Keratinocyte (primary cell): ENCODE measurements at regions not wholly inside any gene's neighbourhood (a gene's known extent, or its start where the extent isn't known, plus 50 kb on each side); places are given as distances from the start of the nearest gene placed in this dataset.

Source experiments
- DNase-seq: peaks from one replicate; pipeline ENCODE4 v3.0.0-alpha.2; 2011; ENCODE audit warnings: low read depth, missing footprints, low spot score
- FAIRE-seq: peaks from 2 replicates; lab custom pipeline; 2011; peaks lifted over from hg19 to GRCh38; lab: Jason Lieb, UNC
- H2AFZ ChIP-seq: 2 replicates; pipeline ENCODE4 v1.6.0; 2012; ENCODE audit warnings: low read length, control low read depth, inconsistent platforms; ENCODE audit not compliant: control insufficient read depth
- H3K27ac ChIP-seq: 2 replicates; pipeline ENCODE4 v1.5.1; 2011; ENCODE audit warnings: low read length; ENCODE audit not compliant: control insufficient read depth, insufficient read depth
- H3K27me3 ChIP-seq: 3 replicates; pipeline ENCODE4 v1.6.0; 2011; ENCODE audit warnings: low read length; ENCODE audit not compliant: control insufficient read depth, insufficient read depth; ENCODE audit errors: extremely low read depth
- H3K36me3 ChIP-seq, 2 experiments: 2 replicates in 1 of 2; 3 replicates in 1 of 2; pipeline ENCODE4 v1.5.1; 2011; ENCODE audit warnings: low read length in 2 of 2, mild to moderate bottlenecking in 1 of 2; ENCODE audit not compliant: control insufficient read depth in 2 of 2, insufficient read depth in 2 of 2; ENCODE audit errors: extremely low read depth in 1 of 2
- H3K4me1 ChIP-seq: 3 replicates; pipeline ENCODE4 v1.5.1; 2011; ENCODE audit warnings: low read length; ENCODE audit not compliant: control insufficient read depth, insufficient read depth; ENCODE audit errors: extremely low read depth
- H3K4me2 ChIP-seq: 3 replicates; pipeline ENCODE4 v1.6.0; 2011; ENCODE audit warnings: low read depth, low read length; ENCODE audit not compliant: control insufficient read depth, insufficient read depth; ENCODE audit errors: extremely low read depth
- H3K4me3 ChIP-seq, 3 experiments: fragments of 200-600 bp in 1 of 3; sonication (generic) in 1 of 3; 2 replicates in 2 of 3; 3 replicates in 1 of 3; pipeline ENCODE4 v1.5.1; 2011 to 2016; ENCODE audit warnings: low read length in 3 of 3, mild to moderate bottlenecking in 3 of 3, control low read depth in 2 of 3, inconsistent platforms in 1 of 3, low read depth in 1 of 3, mixed read lengths in 1 of 3, mixed run types in 1 of 3, moderate library complexity in 1 of 3; ENCODE audit not compliant: control insufficient read depth in 2 of 3, insufficient read depth in 2 of 3; ENCODE audit errors: extremely low read depth in 1 of 3
- H3K79me2 ChIP-seq: 2 replicates; pipeline ENCODE4 v1.6.0; 2012; ENCODE audit warnings: low read length; ENCODE audit not compliant: control insufficient read depth, insufficient read depth
- H3K9ac ChIP-seq: 3 replicates; pipeline ENCODE4 v1.6.0; 2011; ENCODE audit warnings: low read length; ENCODE audit not compliant: control insufficient read depth, insufficient read depth; ENCODE audit errors: extremely low read depth
- H3K9me1 ChIP-seq: 3 replicates; pipeline ENCODE4 v1.6.0; 2011; ENCODE audit warnings: low read length; ENCODE audit not compliant: control insufficient read depth, insufficient read depth; ENCODE audit errors: extremely low read depth
- H3K9me3 ChIP-seq: 2 replicates; pipeline ENCODE4 v1.5.1; 2012; ENCODE audit warnings: low read depth, low read length; ENCODE audit not compliant: control insufficient read depth
- H4K20me1 ChIP-seq: 3 replicates; pipeline ENCODE4 v1.6.0; 2011; ENCODE audit warnings: low read length; ENCODE audit not compliant: control insufficient read depth, insufficient read depth; ENCODE audit errors: extremely low read depth
- EZH2 ChIP-seq: IDR thresholded peaks from one replicate; pipeline ENCODE4 v1.6.1; 2012; ENCODE audit warnings: inconsistent platforms, mild to moderate bottlenecking, low read length, moderate library complexity
- dilution Hi-C: fragments of 300-500 bp; cut with MboI; formaldehyde crosslinking; loops from one replicate; pipeline ENCODE4 v1.7.0; 2020; ENCODE audit warnings: low sequenced_read_pairs; ENCODE audit not compliant: extremely low pct_ligation_motif_present
- TF ChIP-seq, protein P1 (sequence below), 3 experiments: IDR thresholded peaks in 1 of 3; conservative IDR thresholded peaks in 1 of 3; optimal IDR thresholded peaks in 1 of 3; 2 replicates in 2 of 3; 3 replicates in 1 of 3; pipeline versions ENCODE3 to v1.5.1; 2011; ENCODE audit warnings: low read length in 3 of 3, mild to moderate bottlenecking in 3 of 3, moderate library complexity in 2 of 3, control low read depth in 1 of 3, inconsistent platforms in 1 of 3; ENCODE audit not compliant: insufficient read depth in 2 of 3; ENCODE audit errors: extremely low read depth in 1 of 3

DNA sequence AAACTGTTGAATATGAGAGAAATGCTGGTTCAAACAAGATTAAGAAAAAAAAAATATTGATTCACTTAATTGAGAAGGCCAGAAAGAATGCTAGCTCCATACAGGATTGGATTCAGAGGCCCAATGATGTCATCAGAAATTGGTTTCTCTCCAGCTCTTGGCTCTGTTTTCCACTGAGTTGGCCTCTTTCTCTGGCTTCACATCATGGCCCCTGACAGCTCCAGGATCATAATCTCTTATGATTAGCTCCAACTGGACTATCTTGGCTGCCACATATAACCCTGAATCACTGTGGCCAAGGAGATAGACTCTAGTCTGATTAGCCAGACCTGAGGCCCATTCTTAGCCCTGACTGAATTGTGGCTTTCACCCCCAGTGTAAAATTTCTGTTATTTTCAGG is 244.7 kb upstream of the GRAMD2B start:
- no peaks in the 10 kb centered on the region for H3K9me1 ChIP-seq
- no peak overlapping the region for H3K4me2 ChIP-seq
- H3K27me3 ChIP-seq = no peaks in the 10 kb centered on the region
- H3K9ac ChIP-seq = no peak overlapping the region
- H4K20me1 ChIP-seq = no peaks in the 10 kb centered on the region
- H3K79me2 ChIP-seq = no peaks in the 10 kb centered on the region
- dilution Hi-C loops = no loop called here
- no peak overlapping the region for H2AFZ ChIP-seq
- TF ChIP-seq, protein P1, sequence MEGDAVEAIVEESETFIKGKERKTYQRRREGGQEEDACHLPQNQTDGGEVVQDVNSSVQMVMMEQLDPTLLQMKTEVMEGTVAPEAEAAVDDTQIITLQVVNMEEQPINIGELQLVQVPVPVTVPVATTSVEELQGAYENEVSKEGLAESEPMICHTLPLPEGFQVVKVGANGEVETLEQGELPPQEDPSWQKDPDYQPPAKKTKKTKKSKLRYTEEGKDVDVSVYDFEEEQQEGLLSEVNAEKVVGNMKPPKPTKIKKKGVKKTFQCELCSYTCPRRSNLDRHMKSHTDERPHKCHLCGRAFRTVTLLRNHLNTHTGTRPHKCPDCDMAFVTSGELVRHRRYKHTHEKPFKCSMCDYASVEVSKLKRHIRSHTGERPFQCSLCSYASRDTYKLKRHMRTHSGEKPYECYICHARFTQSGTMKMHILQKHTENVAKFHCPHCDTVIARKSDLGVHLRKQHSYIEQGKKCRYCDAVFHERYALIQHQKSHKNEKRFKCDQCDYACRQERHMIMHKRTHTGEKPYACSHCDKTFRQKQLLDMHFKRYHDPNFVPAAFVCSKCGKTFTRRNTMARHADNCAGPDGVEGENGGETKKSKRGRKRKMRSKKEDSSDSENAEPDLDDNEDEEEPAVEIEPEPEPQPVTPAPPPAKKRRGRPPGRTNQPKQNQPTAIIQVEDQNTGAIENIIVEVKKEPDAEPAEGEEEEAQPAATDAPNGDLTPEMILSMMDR (optimal IDR thresholded peaks at IDR 0.05 in 1 of 3, IDR thresholded peaks at IDR 0.05 in 1 of 3, conservative IDR thresholded peaks at IDR 0.05 in 1 of 3; ENCODE audit: extremely low read depth in 1 of 3, insufficient read depth in 2 of 3, low read length in 3 of 3) = no peak
- TF ChIP-seq EZH2 = no peak
- no peak overlapping the region for H3K27ac ChIP-seq
- no peak for FAIRE-seq
- no peaks in the 10 kb centered on the region for H3K36me3 ChIP-seq
- H3K4me3 ChIP-seq = no peak overlapping the region
- no peak for DNase-seq
- no peaks in the 10 kb centered on the region for H3K4me1 ChIP-seq
- no peaks in the 10 kb centered on the region for H3K9me3 ChIP-seq

DNA sequence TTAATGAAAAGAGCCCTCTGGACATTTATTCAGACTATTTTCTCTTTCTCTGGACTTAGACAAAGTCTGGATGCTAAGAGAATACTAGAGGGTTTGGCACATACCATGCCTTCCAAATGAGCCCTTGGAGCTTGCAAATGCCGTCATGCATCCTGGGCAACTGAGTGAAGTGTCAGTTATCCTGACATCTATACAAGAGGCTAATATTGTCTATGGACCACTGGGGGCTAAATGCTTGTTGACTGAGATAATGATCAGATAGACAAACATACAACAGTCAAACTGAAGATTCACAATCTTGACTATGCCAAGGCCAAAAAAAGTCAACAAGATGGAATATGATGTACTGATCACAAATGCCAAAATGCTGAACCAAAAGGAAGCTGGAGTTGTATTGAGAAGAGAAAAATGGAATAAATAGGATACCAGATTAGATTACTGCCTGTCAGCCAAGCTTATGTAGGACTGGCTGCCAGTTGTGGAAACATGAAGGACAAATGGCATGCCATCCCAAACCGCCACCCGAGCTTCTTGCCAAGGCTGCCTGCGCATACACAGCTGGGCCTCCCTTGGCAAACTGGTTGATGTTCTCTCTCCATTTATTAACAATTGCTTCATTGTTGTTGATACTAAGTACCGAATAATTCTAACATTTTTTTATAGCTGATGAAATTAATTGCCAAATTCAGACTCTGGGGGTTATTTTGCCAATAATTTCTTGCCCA is 240.1 kb upstream of the GRAMD2B start:
- no peak for FAIRE-seq
- no peak overlapping the region for H3K4me3 ChIP-seq
- TF ChIP-seq, protein P1 (optimal IDR thresholded peaks at IDR 0.05 in 1 of 3, IDR thresholded peaks at IDR 0.05 in 1 of 3, conservative IDR thresholded peaks at IDR 0.05 in 1 of 3; ENCODE audit: extremely low read depth in 1 of 3, insufficient read depth in 2 of 3, low read length in 3 of 3) = no peak
- TF ChIP-seq EZH2 = no peak
- no peak overlapping the region for H3K4me2 ChIP-seq
- no peaks in the 10 kb centered on the region for H3K36me3 ChIP-seq
- H2AFZ ChIP-seq = no peak overlapping the region
- no peaks in the 10 kb centered on the region for H3K27me3 ChIP-seq
- no peaks in the 10 kb centered on the region for H3K9me3 ChIP-seq
- no peak overlapping the region for H3K9ac ChIP-seq
- H3K9me1 ChIP-seq = no peaks in the 10 kb centered on the region
- H3K4me1 ChIP-seq = no peaks in the 10 kb centered on the region
- no peaks in the 10 kb centered on the region for H4K20me1 ChIP-seq
- dilution Hi-C loops = no loop called here
- no peak overlapping the region for H3K27ac ChIP-seq
- no peak for DNase-seq
- H3K79me2 ChIP-seq = no peaks in the 10 kb centered on the region
